WTC11 (cell line): ENCODE measurements at regions not wholly inside any gene's neighbourhood (a gene's known extent, or its start where the extent isn't known, plus 50 kb on each side); places are given as distances from the start of the nearest gene placed in this dataset.

ENCODE experiments used
- CBFB ChIP-seq: sonication (generic); formaldehyde crosslinking; IDR thresholded peaks from 2 replicates; pipeline ENCODE4 v1.8.1; 2022; ENCODE audit warnings: mild to moderate bottlenecking, low read depth, missing genetic modification reagents
- CREM ChIP-seq: sonication (generic); formaldehyde crosslinking; IDR thresholded peaks from 2 replicates; pipeline ENCODE4 v1.8.1; 2022; ENCODE audit warnings: mild to moderate bottlenecking, missing genetic modification reagents, moderate library complexity
- CTCF ChIP-seq: fragments of 200-600 bp; IDR thresholded peaks from 2 replicates; pipeline ENCODE4 v1.8.0; 2022; ENCODE audit warnings: antibody characterized with exemption
- E2F1 ChIP-seq: sonication (generic); formaldehyde crosslinking; IDR thresholded peaks from 2 replicates; pipeline ENCODE4 v1.8.0; 2022; ENCODE audit warnings: mild to moderate bottlenecking, missing genetic modification reagents
- ETV6 ChIP-seq: sonication (generic); formaldehyde crosslinking; IDR thresholded peaks from 2 replicates; pipeline ENCODE4 v1.8.1; 2022; ENCODE audit warnings: mild to moderate bottlenecking, missing genetic modification reagents
- PRRX2 ChIP-seq: fragments of 250-450 bp; sonication (Bioruptor Pico); IDR thresholded peaks from 2 replicates; pipeline ENCODE4 v1.8.0; 2021; ENCODE audit warnings: mild to moderate bottlenecking
- TP53 ChIP-seq: sonication (generic); formaldehyde crosslinking; IDR thresholded peaks from 2 replicates; pipeline ENCODE4 v1.8.1; 2023; ENCODE audit warnings: mild to moderate bottlenecking, missing genetic modification reagents
- ZNF263 ChIP-seq: sonication (generic); formaldehyde crosslinking; IDR thresholded peaks from 2 replicates; pipeline ENCODE4 v1.8.1; 2022; ENCODE audit warnings: low read depth, mild to moderate bottlenecking, moderate library complexity, missing genetic modification reagents
- ZNF281 ChIP-seq: sonication (generic); formaldehyde crosslinking; IDR thresholded peaks from 2 replicates; pipeline ENCODE4 v1.8.0; 2023; ENCODE audit warnings: mild to moderate bottlenecking, missing genetic modification reagents
- ZNF317 ChIP-seq: sonication (generic); formaldehyde crosslinking; IDR thresholded peaks from 2 replicates; pipeline ENCODE4 v1.8.1; 2023; ENCODE audit warnings: low read depth, mild to moderate bottlenecking, moderate library complexity, missing genetic modification reagents, borderline replicate concordance
- ZNF423 ChIP-seq: fragments of 250-450 bp; sonication (Bioruptor Pico); IDR thresholded peaks from 2 replicates; pipeline ENCODE4 v2.1.2; 2022; ENCODE audit warnings: mild to moderate bottlenecking, moderate library complexity

GRCh38 chr4:112736718-112737135, 99.8 kb downstream of the LARP7 start:
- no peak for TF ChIP-seq ZNF423 (CRISPR knock-in tag)
- TF ChIP-seq CREM, result no peak
- TF ChIP-seq CTCF, result no peak
- no peak for TF ChIP-seq ZNF263 (CRISPR knock-in tag)
- TF ChIP-seq TP53 (CRISPR knock-in tag), result no peak
- TF ChIP-seq PRRX2, result no peak
- TF ChIP-seq CBFB (CRISPR knock-in tag), result no peak
- TF ChIP-seq ZNF317 (CRISPR knock-in tag), result no peak
- no peak for TF ChIP-seq E2F1
- no peak for TF ChIP-seq ZNF281 (CRISPR knock-in tag)
- no peak for TF ChIP-seq ETV6 (CRISPR knock-in tag)
